H1 (cell line): ENCODE measurements at regions not wholly inside any gene's neighbourhood (a gene's known extent, or its start where the extent isn't known, plus 50 kb on each side); places are given as distances from the start of the nearest gene placed in this dataset.

Source experiments
- CHD2 ChIP-seq: IDR thresholded peaks from 2 replicates; pipeline ENCODE4 v1.6.1; 2012; ENCODE audit warnings: low read length, improper control_type of control experiment
- GTF2F1 ChIP-seq: IDR thresholded peaks from 2 replicates; pipeline ENCODE4 v1.6.1; 2012; ENCODE audit warnings: low read depth, low read length, improper control_type of control experiment, borderline replicate concordance
- POLR2A ChIP-seq, 2 experiments: IDR thresholded peaks; 1 replicate in 1 of 2; 2 replicates in 1 of 2; pipeline ENCODE4 v1.6.1; 2011; ENCODE audit warnings: low read depth in 2 of 2, low read length in 2 of 2, mild to moderate bottlenecking in 2 of 2; ENCODE audit errors: control extremely low read depth in 1 of 2
- RFX5 ChIP-seq: IDR thresholded peaks from 2 replicates; pipeline ENCODE4 v1.6.1; 2011; ENCODE audit warnings: low read depth, low read length, improper control_type of control experiment, borderline replicate concordance
- SIN3A ChIP-seq, 2 experiments: IDR thresholded peaks in 1 of 2; conservative IDR thresholded peaks in 1 of 2; 2 replicates each; pipeline ENCODE4 v1.6.1; 2011 to 2012; ENCODE audit warnings: low read length in 2 of 2, improper control_type of control experiment in 1 of 2, low read depth in 1 of 2, mild to moderate bottlenecking in 1 of 2
- YY1 ChIP-seq: IDR thresholded peaks from 2 replicates; pipeline ENCODE4 v1.6.1; 2011; ENCODE audit warnings: low read depth, mild to moderate bottlenecking, low read length

- TF ChIP-seq YY1, result no peak
- no peak for TF ChIP-seq POLR2A (IDR thresholded peaks at IDR 0.05; ENCODE audit: control extremely low read depth in 1 of 2, low read depth in 2 of 2, low read length in 2 of 2)
- TF ChIP-seq RFX5, result no peak
- no peak for TF ChIP-seq SIN3A (conservative IDR thresholded peaks at IDR 0.05 in 1 of 2, IDR thresholded peaks at IDR 0.05 in 1 of 2; ENCODE audit: low read depth in 1 of 2, low read length in 2 of 2)
- no peak for TF ChIP-seq CHD2
- TF ChIP-seq GTF2F1, result no peak
These were observed 208.2 kb downstream of the UBE2E3 start for GRCh38 chr2:181188605-181189004.
